HEK293 (cell line): ENCODE measurements at regions not wholly inside any gene's neighbourhood (a gene's known extent, or its start where the extent isn't known, plus 50 kb on each side); places are given as distances from the start of the nearest gene placed in this dataset.

Source experiments
- FEZF1 ChIP-seq: fragments of 450-650 bp; formaldehyde crosslinking; IDR thresholded peaks from 2 replicates; pipeline ENCODE4 v1.5.1; 2016; ENCODE audit warnings: missing biosample characterization, missing genetic modification characterization
- GLIS2 ChIP-seq: fragments of 450-650 bp; formaldehyde crosslinking; IDR thresholded peaks from 2 replicates; pipeline ENCODE4 v1.5.1; 2016; ENCODE audit warnings: missing biosample characterization, missing genetic modification characterization
- HOXA7 ChIP-seq: sonication (generic); formaldehyde crosslinking; IDR thresholded peaks from 2 replicates; pipeline ENCODE4 v1.8.1; 2022; ENCODE audit warnings: missing genetic modification reagents, borderline replicate concordance
- KLF7 ChIP-seq: fragments of 450-650 bp; formaldehyde crosslinking; IDR thresholded peaks from 2 replicates; pipeline ENCODE4 v1.5.1; 2016; ENCODE audit warnings: missing biosample characterization, missing genetic modification characterization, borderline replicate concordance
- PRDM4 ChIP-seq: fragments of 450-650 bp; formaldehyde crosslinking; IDR thresholded peaks from 2 replicates; pipeline ENCODE4 v1.5.1; 2017; ENCODE audit warnings: missing biosample characterization, missing genetic modification characterization
- PRDM6 ChIP-seq: fragments of 450-650 bp; formaldehyde crosslinking; IDR thresholded peaks from 2 replicates; pipeline ENCODE4 v1.5.1; 2017; ENCODE audit warnings: missing biosample characterization, missing genetic modification characterization
- REST ChIP-seq: fragments of 450-650 bp; formaldehyde crosslinking; IDR thresholded peaks from 2 replicates; pipeline ENCODE4 v1.5.1; 2016; ENCODE audit warnings: missing biosample characterization, missing genetic modification characterization
- SALL2 ChIP-seq: fragments of 450-650 bp; formaldehyde crosslinking; IDR thresholded peaks from 2 replicates; pipeline ENCODE4 v1.5.0; 2017; ENCODE audit warnings: missing biosample characterization, mild to moderate bottlenecking, missing genetic modification characterization, borderline replicate concordance
- TCF7L2 ChIP-seq: IDR thresholded peaks from 2 replicates; pipeline ENCODE4 v1.6.1; 2011; ENCODE audit warnings: low read depth, mild to moderate bottlenecking, inconsistent platforms, low read length, moderate library complexity, borderline replicate concordance
- YY1 ChIP-seq: fragments of 450-650 bp; formaldehyde crosslinking; IDR thresholded peaks from 2 replicates; pipeline ENCODE4 v1.5.1; 2018; ENCODE audit warnings: missing biosample characterization, missing genetic modification characterization
- ZBTB21 ChIP-seq: fragments of 450-650 bp; formaldehyde crosslinking; IDR thresholded peaks from 2 replicates; pipeline ENCODE4 v1.5.1; 2017; ENCODE audit warnings: missing biosample characterization, missing genetic modification characterization
- ZBTB8A ChIP-seq: fragments of 450-650 bp; formaldehyde crosslinking; IDR thresholded peaks from 2 replicates; pipeline ENCODE4 v1.5.1; 2016; ENCODE audit warnings: missing biosample characterization, missing genetic modification characterization
- ZNF133 ChIP-seq: fragments of 450-650 bp; formaldehyde crosslinking; IDR thresholded peaks from 2 replicates; pipeline ENCODE4 v1.5.1; 2016; ENCODE audit warnings: missing biosample characterization, missing genetic modification characterization
- ZNF157 ChIP-seq: fragments of 450-650 bp; formaldehyde crosslinking; IDR thresholded peaks from 2 replicates; pipeline ENCODE4 v1.5.1; 2016; ENCODE audit warnings: missing biosample characterization, missing genetic modification characterization
- ZNF16 ChIP-seq: fragments of 450-650 bp; formaldehyde crosslinking; IDR thresholded peaks from 2 replicates; pipeline ENCODE4 v1.5.1; 2016; ENCODE audit warnings: low read depth, missing biosample characterization, missing genetic modification characterization
- ZNF169 ChIP-seq: fragments of 450-650 bp; formaldehyde crosslinking; IDR thresholded peaks from 2 replicates; pipeline ENCODE4 v1.5.1; 2016; ENCODE audit warnings: missing biosample characterization, missing genetic modification characterization
- ZNF184 ChIP-seq: fragments of 450-650 bp; IDR thresholded peaks from 2 replicates; pipeline ENCODE4 v1.5.1; 2018; ENCODE audit warnings: missing biosample characterization, mild to moderate bottlenecking, missing genetic modification characterization
- ZNF202 ChIP-seq: fragments of 450-650 bp; formaldehyde crosslinking; IDR thresholded peaks from 2 replicates; pipeline ENCODE4 v1.5.1; 2016; ENCODE audit warnings: missing biosample characterization, missing genetic modification characterization, borderline replicate concordance
- ZNF221 ChIP-seq: fragments of 450-650 bp; formaldehyde crosslinking; IDR thresholded peaks from 2 replicates; pipeline ENCODE4 v1.5.1; 2017; ENCODE audit warnings: missing biosample characterization, missing genetic modification characterization, borderline replicate concordance
- ZNF302 ChIP-seq: fragments of 450-650 bp; formaldehyde crosslinking; IDR thresholded peaks from 2 replicates; pipeline ENCODE4 v1.5.1; 2016; ENCODE audit warnings: missing biosample characterization, missing genetic modification characterization, low read depth
- ZNF350 ChIP-seq: fragments of 450-650 bp; formaldehyde crosslinking; IDR thresholded peaks from 2 replicates; pipeline ENCODE4 v1.5.0; 2017; ENCODE audit warnings: missing biosample characterization, mild to moderate bottlenecking, missing genetic modification characterization
- ZNF514 ChIP-seq: fragments of 450-650 bp; formaldehyde crosslinking; IDR thresholded peaks from 2 replicates; pipeline ENCODE4 v1.5.1; 2016; ENCODE audit warnings: missing biosample characterization, missing genetic modification characterization
- ZNF521 ChIP-seq: fragments of 450-650 bp; formaldehyde crosslinking; IDR thresholded peaks from 2 replicates; pipeline ENCODE4 v1.5.1; 2017; ENCODE audit warnings: missing biosample characterization, mild to moderate bottlenecking, missing genetic modification characterization
- ZNF600 ChIP-seq: fragments of 450-650 bp; formaldehyde crosslinking; IDR thresholded peaks from 2 replicates; pipeline ENCODE4 v1.5.1; 2016; ENCODE audit warnings: missing biosample characterization, missing genetic modification characterization
- ZNF626 ChIP-seq: fragments of 450-650 bp; sonication (Bioruptor Pico); formaldehyde crosslinking; IDR thresholded peaks from 2 replicates; pipeline ENCODE4 v1.5.1; 2018; ENCODE audit warnings: missing biosample characterization, missing genetic modification characterization, inconsistent platforms
- ZNF639 ChIP-seq: fragments of 450-650 bp; formaldehyde crosslinking; IDR thresholded peaks from 2 replicates; pipeline ENCODE4 v1.5.1; 2016; ENCODE audit warnings: missing biosample characterization, missing genetic modification characterization
- ZNF654 ChIP-seq: fragments of 450-650 bp; formaldehyde crosslinking; IDR thresholded peaks from 2 replicates; pipeline ENCODE4 v1.5.1; 2016; ENCODE audit warnings: low read depth, missing biosample characterization, missing genetic modification characterization
- ZNF660 ChIP-seq: fragments of 450-650 bp; IDR thresholded peaks from 2 replicates; pipeline ENCODE4 v1.5.1; 2018; ENCODE audit warnings: missing biosample characterization, mild to moderate bottlenecking, missing genetic modification characterization
- ZNF768 ChIP-seq: fragments of 450-650 bp; formaldehyde crosslinking; IDR thresholded peaks from 2 replicates; pipeline ENCODE4 v1.5.1; 2018; ENCODE audit warnings: missing biosample characterization, mild to moderate bottlenecking, missing genetic modification characterization
- ZNF777 ChIP-seq: fragments of 450-650 bp; formaldehyde crosslinking; IDR thresholded peaks from 2 replicates; pipeline ENCODE4 v1.5.1; 2017; ENCODE audit warnings: missing biosample characterization, missing genetic modification characterization, borderline replicate concordance
- ZXDB ChIP-seq: fragments of 450-650 bp; formaldehyde crosslinking; IDR thresholded peaks from 2 replicates; pipeline ENCODE4 v1.5.1; 2016; ENCODE audit warnings: missing biosample characterization, missing genetic modification characterization
- TF ChIP-seq, protein P1 (sequence below): fragments of 450-650 bp; IDR thresholded peaks from 2 replicates; pipeline ENCODE4 v1.5.1; 2018; ENCODE audit warnings: missing biosample characterization, mild to moderate bottlenecking, missing genetic modification characterization

DNA sequence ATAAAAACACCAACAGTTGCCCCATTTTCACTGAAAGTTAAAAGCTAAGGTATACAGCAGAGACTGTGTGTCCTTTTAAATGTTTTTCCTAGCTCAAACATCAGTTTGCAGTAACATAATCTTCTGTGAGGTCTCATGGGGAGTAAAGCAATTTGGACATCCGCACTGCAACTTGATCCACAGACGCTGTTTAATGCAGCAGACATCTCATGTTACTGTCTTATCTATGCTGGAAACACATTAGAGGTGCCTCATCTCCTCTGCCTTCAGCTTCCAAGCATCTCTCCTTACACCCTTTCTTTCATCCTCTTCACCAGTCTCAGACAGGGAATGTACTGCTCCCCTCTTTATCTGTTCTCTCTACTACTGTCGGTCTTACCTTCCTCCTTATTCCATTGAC, 53.7 kb upstream of the ATP11B start (continued):
- TF ChIP-seq PRDM4 (tag by site-specific recombination) (peak; percentile 84), ZNF133 (tag by site-specific recombination) (no peak), FEZF1 (peak; percentile 90), HOXA7 (CRISPR knock-in tag) (no peak), ZNF184 (tag by site-specific recombination) (no peak), PRDM6 (tag by site-specific recombination) (peak; percentile 92), YY1 (no peak), ZBTB8A (tag by site-specific recombination) (no peak; the same call in 1 of the 2 replicates), ZNF350 (tag by site-specific recombination) (no peak), ZNF768 (tag by site-specific recombination) (no peak), ZBTB21 (tag by site-specific recombination) (peak; percentile 58; the same call in 1 of the 2 replicates), ZNF626 (tag by site-specific recombination) (no peak), ZNF202 (no peak), KLF7 (tag by site-specific recombination) (no peak), TCF7L2 (peak; percentile 88), ZNF302 (tag by site-specific recombination) (no peak), ZNF169 (no peak), ZNF660 (tag by site-specific recombination) (peak; percentile 87), ZNF157 (tag by site-specific recombination) (no peak), ZNF514 (tag by site-specific recombination) (no peak), ZNF639 (tag by site-specific recombination) (0 out of 2 replicates have a peak, but pooled peaks have one; percentile 29), ZXDB (tag by site-specific recombination) (peak; percentile 85), ZNF777 (no peak), SALL2 (tag by site-specific recombination) (no peak), ZNF16 (tag by site-specific recombination) (no peak), ZNF654 (tag by site-specific recombination) (0 out of 2 replicates have a peak, but pooled peaks have one; percentile 2), GLIS2 (no peak), ZNF221 (tag by site-specific recombination) (no peak), ZNF521 (tag by site-specific recombination) (no peak), ZNF600 (tag by site-specific recombination) (no peak), REST (no peak)
- TF ChIP-seq, protein P1, sequence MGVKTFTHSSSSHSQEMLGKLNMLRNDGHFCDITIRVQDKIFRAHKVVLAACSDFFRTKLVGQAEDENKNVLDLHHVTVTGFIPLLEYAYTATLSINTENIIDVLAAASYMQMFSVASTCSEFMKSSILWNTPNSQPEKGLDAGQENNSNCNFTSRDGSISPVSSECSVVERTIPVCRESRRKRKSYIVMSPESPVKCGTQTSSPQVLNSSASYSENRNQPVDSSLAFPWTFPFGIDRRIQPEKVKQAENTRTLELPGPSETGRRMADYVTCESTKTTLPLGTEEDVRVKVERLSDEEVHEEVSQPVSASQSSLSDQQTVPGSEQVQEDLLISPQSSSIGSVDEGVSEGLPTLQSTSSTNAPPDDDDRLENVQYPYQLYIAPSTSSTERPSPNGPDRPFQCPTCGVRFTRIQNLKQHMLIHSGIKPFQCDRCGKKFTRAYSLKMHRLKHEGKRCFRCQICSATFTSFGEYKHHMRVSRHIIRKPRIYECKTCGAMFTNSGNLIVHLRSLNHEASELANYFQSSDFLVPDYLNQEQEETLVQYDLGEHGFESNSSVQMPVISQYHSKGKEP, result peak; percentile 98
